ENCODE measurements at regions not wholly inside any gene's neighbourhood (a gene's known extent, or its start where the extent isn't known, plus 50 kb on each side); places are given as distances from the start of the nearest gene placed in this dataset.

DNA sequence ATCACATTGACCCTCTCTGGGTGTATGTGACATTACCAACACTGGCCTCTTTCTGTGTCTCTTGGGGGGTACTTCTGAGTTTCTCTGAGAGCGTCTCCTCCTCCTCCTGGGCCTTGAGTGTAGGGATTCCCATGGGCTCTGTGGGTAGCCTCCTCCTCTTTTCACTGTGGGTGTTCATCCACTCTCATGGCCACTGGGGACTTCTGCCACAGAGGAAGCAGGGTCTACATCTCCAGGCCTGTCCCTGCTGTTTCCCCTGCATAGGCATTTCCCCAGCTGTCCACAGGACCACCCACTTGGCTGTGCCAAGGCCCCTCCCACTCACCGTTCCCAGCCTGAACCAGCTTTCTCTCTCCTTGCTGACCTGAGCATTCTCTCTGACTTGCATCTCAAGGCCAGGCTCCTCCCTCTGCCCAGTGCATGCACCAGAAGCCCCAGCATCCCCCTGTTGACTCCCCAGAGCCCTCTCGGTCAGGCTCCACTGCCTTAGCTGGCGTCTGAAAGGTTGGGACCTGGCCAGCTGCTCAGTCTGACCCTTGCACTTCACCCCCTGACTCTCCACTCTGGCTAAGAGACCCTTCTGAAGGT lies 487.6 kb downstream of the GLRX3 start:
- TF ChIP-seq EZH2 (IDR thresholded peaks at IDR 0.05; ENCODE audit: insufficient read depth, poor library complexity, severe bottlenecking) (no peak), EZH2phosphoT487 (IDR thresholded peaks at IDR 0.05; ENCODE audit: insufficient read depth, low read depth) (no peak)

All from GM23248 (cell line).